WERI-Rb-1 (cell line): ENCODE measurements at regions not wholly inside any gene's neighbourhood (a gene's known extent, or its start where the extent isn't known, plus 50 kb on each side); places are given as distances from the start of the nearest gene placed in this dataset.
"Not testable (repeated sequence)": the region's sequence is repeated elsewhere in the genome, so short reads cannot be mapped to it uniquely, and the experiment has no call there.

Source experiments
- DNase-seq: peaks from one replicate; pipeline ENCODE4 v3.0.0-alpha.2; 2020
- H3K27ac ChIP-seq: fragments of 250-450 bp; sonication (Bioruptor Pico); 2 replicates; pipeline ENCODE4 v1.5.1; 2020; ENCODE audit warnings: mild to moderate bottlenecking, moderate library complexity
- H3K27me3 ChIP-seq: fragments of 250-450 bp; sonication (Bioruptor Pico); 2 replicates; pipeline ENCODE4 v1.5.1; 2021; ENCODE audit warnings: mild to moderate bottlenecking, low read depth, moderate library complexity; ENCODE audit not compliant: insufficient read depth, severe bottlenecking
- H3K36me3 ChIP-seq: fragments of 250-450 bp; sonication (Bioruptor Pico); 2 replicates; pipeline ENCODE4 v1.5.1; 2020; ENCODE audit warnings: mild to moderate bottlenecking, moderate library complexity
- H3K4me3 ChIP-seq: 2 replicates; pipeline ENCODE4 v1.5.1; 2011; ENCODE audit warnings: low read depth, mild to moderate bottlenecking, control low read depth, low read length
- H3K9me3 ChIP-seq: fragments of 250-450 bp; sonication (Bioruptor Pico); 2 replicates; pipeline ENCODE4 v1.5.1; 2021; ENCODE audit warnings: mild to moderate bottlenecking, moderate library complexity; ENCODE audit not compliant: severe bottlenecking
- CTCF ChIP-seq: IDR thresholded peaks from 2 replicates; pipeline ENCODE4 v1.5.1; 2011; ENCODE audit warnings: low read depth, mild to moderate bottlenecking, control low read depth, inconsistent platforms, low read length

GRCh38 chr4:3637326-3638016 is 105.2 kb upstream of the LRPAP1 start:
- no peaks in the 10 kb centered on the region for H3K36me3 ChIP-seq
- H3K27me3 ChIP-seq = no peaks in the 10 kb centered on the region
- no peak for TF ChIP-seq CTCF
- no peak overlapping the region for H3K27ac ChIP-seq
- no peak overlapping the region for H3K4me3 ChIP-seq
- peaks cover 5% of the 10 kb centered on the region for H3K9me3 ChIP-seq
- no peak for DNase-seq

- no peak overlapping the region for H3K4me3 ChIP-seq
- H3K36me3 ChIP-seq = no peaks in the 10 kb centered on the region
- peaks cover 5% of the 10 kb centered on the region for H3K9me3 ChIP-seq
- TF ChIP-seq CTCF = no peak
- H3K27me3 ChIP-seq = no peaks in the 10 kb centered on the region
- no peak for DNase-seq
- H3K27ac ChIP-seq = no peak overlapping the region
Observed at GRCh38 chr4:3636646-3637320, 104.6 kb upstream of the LRPAP1 start.

GRCh38 chr4:3636020-3636419 is 103.8 kb upstream of the LRPAP1 start:
- not testable (repeated sequence) for H3K36me3 ChIP-seq, H3K4me3 ChIP-seq, H3K27me3 ChIP-seq, H3K9me3 ChIP-seq, DNase-seq, H3K27ac ChIP-seq

- Histone ChIP-seq H3K27ac (no peak overlapping the region), H3K4me3 (no peak overlapping the region), H3K36me3 (no peaks in the 10 kb centered on the region), H3K27me3 (no peaks in the 10 kb centered on the region), H3K9me3 (peaks cover 5% of the 10 kb centered on the region)
- TF ChIP-seq CTCF = no peak
- DNase-seq = no peak
Observed at GRCh38 chr4:3634894-3635820, 102.9 kb upstream of the LRPAP1 start.

GRCh38 chr4:3634281-3634857 is 102.1 kb upstream of the LRPAP1 start:
- Histone ChIP-seq H3K36me3 (no peaks in the 10 kb centered on the region), H3K9me3 (peaks cover 5% of the 10 kb centered on the region), H3K27ac (no peak overlapping the region), H3K27me3 (no peaks in the 10 kb centered on the region), H3K4me3 (no peak overlapping the region)
- TF ChIP-seq CTCF = no peak
- no peak for DNase-seq

- not testable (repeated sequence) for DNase-seq, H3K27ac ChIP-seq, H3K36me3 ChIP-seq, H3K9me3 ChIP-seq, H3K4me3 ChIP-seq, H3K27me3 ChIP-seq
Observed at GRCh38 chr4:3633277-3633676, 101.1 kb upstream of the LRPAP1 start.

GRCh38 chr4:3632794-3633193 is 100.6 kb upstream of the LRPAP1 start:
- H3K36me3 ChIP-seq, DNase-seq, H3K4me3 ChIP-seq, H3K9me3 ChIP-seq, H3K27ac ChIP-seq, H3K27me3 ChIP-seq: not testable (repeated sequence)

- H3K4me3 ChIP-seq, H3K27me3 ChIP-seq, H3K36me3 ChIP-seq, H3K9me3 ChIP-seq, H3K27ac ChIP-seq, DNase-seq: not testable (repeated sequence)
Observed at GRCh38 chr4:3631544-3632266, 99.5 kb upstream of the LRPAP1 start.
